ENCODE measurements at regions not wholly inside any gene's neighbourhood (a gene's known extent, or its start where the extent isn't known, plus 50 kb on each side); places are given as distances from the start of the nearest gene placed in this dataset.

- no peak for TF ChIP-seq CTCF (IDR thresholded peaks at IDR 0.05; ENCODE audit: low read depth, low read length)
- H3K27ac ChIP-seq, result no peak overlapping the region
- H3K9me3 ChIP-seq (ENCODE audit: low read depth), result no peaks in the 10 kb centered on the region
- no peaks in the 10 kb centered on the region for H3K36me3 ChIP-seq
- no peaks in the 10 kb centered on the region for H3K27me3 ChIP-seq
- H3K4me1 ChIP-seq (ENCODE audit: low read depth), result peaks cover 5% of the 10 kb centered on the region
- no peak for DNase-seq (ENCODE audit: low read depth in 1 of 2, low spot score in 1 of 2)
- H3K4me3 ChIP-seq, result no peak overlapping the region
Measured at GRCh38 chr2:12075603-12076002, 329.2 kb downstream of the LPIN1 start.

GRCh38 chr2:12076810-12077209 is 330.4 kb downstream of the LPIN1 start:
- Histone ChIP-seq H3K9me3 (ENCODE audit: low read depth) (no peaks in the 10 kb centered on the region), H3K4me3 (no peak overlapping the region), H3K27ac (no peak overlapping the region), H3K4me1 (ENCODE audit: low read depth) (peaks cover 5% of the 10 kb centered on the region), H3K27me3 (no peaks in the 10 kb centered on the region), H3K36me3 (no peaks in the 10 kb centered on the region)
- TF ChIP-seq CTCF (IDR thresholded peaks at IDR 0.05; ENCODE audit: low read depth, low read length), result no peak
- DNase-seq (ENCODE audit: low read depth in 1 of 2, low spot score in 1 of 2), result no peak

GRCh38 chr2:12080360-12080759 is 333.9 kb downstream of the LPIN1 start:
- no peak for TF ChIP-seq CTCF (IDR thresholded peaks at IDR 0.05; ENCODE audit: low read depth, low read length)
- H3K27me3 ChIP-seq, result no peaks in the 10 kb centered on the region
- DNase-seq (ENCODE audit: low read depth in 1 of 2, low spot score in 1 of 2), result no peak
- H3K27ac ChIP-seq, result no peak overlapping the region
- H3K9me3 ChIP-seq (ENCODE audit: low read depth), result no peaks in the 10 kb centered on the region
- H3K36me3 ChIP-seq, result no peaks in the 10 kb centered on the region
- H3K4me1 ChIP-seq (ENCODE audit: low read depth), result peaks cover 5% of the 10 kb centered on the region
- H3K4me3 ChIP-seq, result no peak overlapping the region

- no peak overlapping the region for H3K4me3 ChIP-seq
- TF ChIP-seq CTCF (IDR thresholded peaks at IDR 0.05; ENCODE audit: low read depth, low read length), result no peak
- DNase-seq (ENCODE audit: low read depth in 1 of 2, low spot score in 1 of 2), result no peak
- no peaks in the 10 kb centered on the region for H3K27me3 ChIP-seq
- peaks cover 5% of the 10 kb centered on the region for H3K4me1 ChIP-seq (ENCODE audit: low read depth)
- no peaks in the 10 kb centered on the region for H3K9me3 ChIP-seq (ENCODE audit: low read depth)
- no peak overlapping the region for H3K27ac ChIP-seq
- no peaks in the 10 kb centered on the region for H3K36me3 ChIP-seq
Measured at GRCh38 chr2:12081481-12082210, 335.2 kb downstream of the LPIN1 start.

GRCh38 chr2:12083081-12083581 is 336.7 kb downstream of the LPIN1 start:
- H3K27me3 ChIP-seq, result no peaks in the 10 kb centered on the region
- TF ChIP-seq CTCF (IDR thresholded peaks at IDR 0.05; ENCODE audit: low read depth, low read length), result no peak
- no peak overlapping the region for H3K27ac ChIP-seq
- peaks cover 5% of the 10 kb centered on the region for H3K4me1 ChIP-seq (ENCODE audit: low read depth)
- no peaks in the 10 kb centered on the region for H3K36me3 ChIP-seq
- no peaks in the 10 kb centered on the region for H3K9me3 ChIP-seq (ENCODE audit: low read depth)
- no peak for DNase-seq (ENCODE audit: low read depth in 1 of 2, low spot score in 1 of 2)
- no peak overlapping the region for H3K4me3 ChIP-seq

All from cardiac muscle cell (in vitro differentiated cells and primary cell).